ENCODE measurements at regions not wholly inside any gene's neighbourhood (a gene's known extent, or its start where the extent isn't known, plus 50 kb on each side); places are given as distances from the start of the nearest gene placed in this dataset.

GRCh38 chr4:101420661-101421060 is 73.3 kb upstream of the PPP3CA start:
- Histone ChIP-seq H3K36me3 (ENCODE audit: control insufficient read depth, insufficient read depth, low read length) (no peaks in the 10 kb centered on the region), H3K9me3 (ENCODE audit: control insufficient read depth, insufficient read depth, low read depth, low read length) (no peaks in the 10 kb centered on the region), H3K27ac (ENCODE audit: low read length) (no peak overlapping the region), H3K27me3 (ENCODE audit: control insufficient read depth, insufficient read depth, low read length) (no peaks in the 10 kb centered on the region), H3K4me3 (ENCODE audit: low read depth in 2 of 2, low read length in 2 of 2) (no peak overlapping the region), H3K4me1 (ENCODE audit: control insufficient read depth, insufficient read depth, low read length) (no peaks in the 10 kb centered on the region)
- ChIA-PET CTCF (no interaction called here), POLR2A (no interaction called here)
- in situ Hi-C loops (cut with HindIII; ENCODE audit: low pct_unique_long_range_greater_than_20kb, low sequenced_read_pairs) (no loop called here), intact Hi-C loops (cut with micrococcal nuclease; ENCODE audit: unreplicated experiment) (no loop called here)
- DNase-seq (ENCODE audit: low read depth, low spot score) (no peak), ATAC-seq (no peak)
- TF ChIP-seq TCF7L2 (IDR thresholded peaks at IDR 0.05; ENCODE audit: low read depth, low read length) (no peak), POLR2AphosphoS5 (IDR thresholded peaks at IDR 0.05; ENCODE audit: low read depth, low read length) (no peak), CTCF (IDR thresholded peaks at IDR 0.05) (no peak), SIN3A (IDR thresholded peaks at IDR 0.05; ENCODE audit: borderline replicate concordance, insufficient read depth, low read depth, low read length) (no peak)
- no TSS peak for BruUV-seq (replicated peaks)

GRCh38 chr4:101419336-101420135 is 72.2 kb upstream of the PPP3CA start:
- no peak overlapping the region for H3K4me3 ChIP-seq (ENCODE audit: low read depth in 2 of 2, low read length in 2 of 2)
- ChIA-PET CTCF (no interaction called here), POLR2A (no interaction called here)
- H3K36me3 ChIP-seq (ENCODE audit: control insufficient read depth, insufficient read depth, low read length), result no peaks in the 10 kb centered on the region
- intact Hi-C loops (cut with micrococcal nuclease; ENCODE audit: unreplicated experiment), result no loop called here
- no TSS peak for BruUV-seq (replicated peaks)
- in situ Hi-C loops (cut with HindIII; ENCODE audit: low pct_unique_long_range_greater_than_20kb, low sequenced_read_pairs), result no loop called here
- no peaks in the 10 kb centered on the region for H3K9me3 ChIP-seq (ENCODE audit: control insufficient read depth, insufficient read depth, low read depth, low read length)
- H3K27me3 ChIP-seq (ENCODE audit: control insufficient read depth, insufficient read depth, low read length), result no peaks in the 10 kb centered on the region
- no peak overlapping the region for H3K27ac ChIP-seq (ENCODE audit: low read length)
- no peak for TF ChIP-seq POLR2AphosphoS5 (IDR thresholded peaks at IDR 0.05; ENCODE audit: low read depth, low read length)
- no peak for TF ChIP-seq CTCF (IDR thresholded peaks at IDR 0.05)
- no peak for TF ChIP-seq REST (IDR thresholded peaks at IDR 0.05; ENCODE audit: insufficient read depth in 1 of 2, low read depth in 2 of 2, low read length in 1 of 2)
- no peak for TF ChIP-seq TCF7L2 (IDR thresholded peaks at IDR 0.05; ENCODE audit: low read depth, low read length)
- TF ChIP-seq SIN3A (IDR thresholded peaks at IDR 0.05; ENCODE audit: borderline replicate concordance, insufficient read depth, low read depth, low read length), result no peak
- no peaks in the 10 kb centered on the region for H3K4me1 ChIP-seq (ENCODE audit: control insufficient read depth, insufficient read depth, low read length)
- DNase-seq (ENCODE audit: low read depth, low spot score) (no peak), ATAC-seq (no peak)
